Astrocyte (in vitro differentiated cells and primary cell): ENCODE measurements at regions not wholly inside any gene's neighbourhood (a gene's known extent, or its start where the extent isn't known, plus 50 kb on each side); places are given as distances from the start of the nearest gene placed in this dataset.

Experiments used
- CTCF ChIP-seq: IDR thresholded peaks from 2 replicates; pipeline ENCODE4 v1.5.1; 2011; ENCODE audit warnings: low read depth, mild to moderate bottlenecking, inconsistent platforms, low read length, moderate library complexity; ENCODE audit not compliant: insufficient read depth
- EZH2 ChIP-seq: IDR thresholded peaks from 2 replicates; pipeline ENCODE4 v1.6.1; 2012; ENCODE audit warnings: mild to moderate bottlenecking, low read length, inconsistent platforms; ENCODE audit not compliant: insufficient read depth

- TF ChIP-seq CTCF (no peak), EZH2 (no peak)
Measured at GRCh38 chr18:70826571-70826970, 537.7 kb downstream of the SOCS6 start.
